HG03060 (cell line): ENCODE measurements at regions not wholly inside any gene's neighbourhood (a gene's known extent, or its start where the extent isn't known, plus 50 kb on each side); places are given as distances from the start of the nearest gene placed in this dataset.

Experiments
- ATAC-seq: cut with Tn5 transposase; IDR thresholded peaks from one replicate; pipeline ENCODE4 v1.9.1; 2021; ENCODE audit warnings: low read depth, moderate number of reproducible peaks; ENCODE audit not compliant: unreplicated experiment

DNA sequence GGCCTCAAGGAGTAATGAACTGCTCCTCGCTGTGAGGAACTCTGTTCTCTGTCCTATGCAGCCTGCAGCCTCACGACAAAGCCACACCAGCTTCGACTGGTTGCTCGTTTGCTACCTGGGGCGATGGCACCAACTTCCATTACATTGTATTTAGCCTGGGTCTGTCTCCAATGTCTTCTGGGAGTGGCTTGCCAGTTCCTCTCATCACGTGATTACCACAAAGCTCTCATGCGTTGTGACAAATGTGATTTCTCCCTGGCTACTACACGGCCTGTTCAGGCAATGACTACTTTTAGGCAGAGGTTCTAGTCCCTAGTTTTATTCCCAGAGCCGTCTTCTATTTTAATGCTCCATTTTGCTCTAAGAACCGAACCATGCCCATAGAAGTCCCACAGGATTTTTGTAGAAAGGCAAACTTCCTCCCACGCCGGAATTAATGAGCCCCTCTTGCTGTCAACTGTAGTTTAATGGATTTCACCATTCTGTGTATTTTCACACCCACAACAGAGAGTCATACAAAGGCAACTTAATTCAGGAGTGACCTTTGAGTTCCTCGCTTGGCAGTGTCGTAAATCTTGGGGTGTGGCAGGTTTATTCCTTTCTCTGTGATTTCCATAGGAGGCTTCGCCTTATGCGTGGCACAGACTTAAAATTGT lies 351.9 kb downstream of the EFNB2 start:
- no peak for ATAC-seq

DNA sequence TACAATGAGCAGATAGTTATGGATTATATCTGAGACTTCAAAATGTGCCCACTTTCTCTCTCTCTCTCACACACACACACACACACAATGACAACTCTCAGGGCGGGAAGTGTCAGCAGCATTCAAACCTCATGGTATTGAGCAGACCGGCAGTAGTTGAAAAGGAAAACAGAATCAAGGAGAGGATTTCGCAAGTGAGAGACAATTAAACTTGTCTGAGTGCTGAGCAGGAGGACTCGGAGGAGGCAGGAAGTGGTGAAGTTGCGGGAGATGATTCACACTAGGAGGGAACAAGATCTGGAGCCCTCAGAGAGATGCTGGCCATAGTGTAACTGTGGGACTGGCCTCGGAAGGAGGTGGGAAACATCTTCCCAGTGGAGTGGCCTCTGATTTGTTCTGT lies 353.1 kb downstream of the EFNB2 start:
- no peak for ATAC-seq

DNA sequence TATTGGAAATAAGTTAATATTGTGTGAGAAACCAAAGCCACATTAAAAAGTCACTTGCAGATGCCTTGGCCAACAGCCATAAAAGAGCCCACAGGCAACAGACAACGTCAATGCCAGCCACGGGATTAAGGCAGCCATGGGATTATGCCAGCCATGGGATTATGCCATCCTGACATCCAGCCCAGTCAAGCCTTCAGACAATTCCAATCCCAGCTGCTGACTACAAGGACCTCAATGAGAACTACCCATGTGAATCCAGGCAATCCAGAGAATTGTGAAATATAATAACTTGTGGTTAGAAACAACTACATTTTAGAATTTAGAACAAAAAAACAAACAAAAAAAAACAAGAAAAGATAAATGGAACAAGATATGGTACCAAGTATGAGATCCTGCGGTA lies 356.6 kb downstream of the EFNB2 start:
- ATAC-seq: no peak

DNA sequence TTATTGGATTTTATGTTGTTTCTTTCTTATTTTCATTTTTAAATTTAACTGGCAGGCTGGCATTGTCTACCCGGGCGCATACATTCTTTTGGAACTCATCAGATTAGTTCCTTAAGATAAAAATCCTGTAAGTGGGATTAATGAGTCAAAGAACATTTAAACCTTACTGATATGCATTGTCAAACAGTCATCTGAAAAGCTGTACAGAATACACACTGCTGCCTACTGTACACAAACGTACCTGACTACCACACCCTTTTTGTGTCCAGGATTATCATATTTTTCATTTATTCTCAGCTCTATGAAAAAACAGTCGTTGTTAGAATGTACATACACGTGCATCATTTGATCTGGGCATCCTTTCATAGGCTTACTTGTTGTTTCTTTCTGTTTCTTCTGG lies 358.3 kb downstream of the EFNB2 start:
- no peak for ATAC-seq

DNA sequence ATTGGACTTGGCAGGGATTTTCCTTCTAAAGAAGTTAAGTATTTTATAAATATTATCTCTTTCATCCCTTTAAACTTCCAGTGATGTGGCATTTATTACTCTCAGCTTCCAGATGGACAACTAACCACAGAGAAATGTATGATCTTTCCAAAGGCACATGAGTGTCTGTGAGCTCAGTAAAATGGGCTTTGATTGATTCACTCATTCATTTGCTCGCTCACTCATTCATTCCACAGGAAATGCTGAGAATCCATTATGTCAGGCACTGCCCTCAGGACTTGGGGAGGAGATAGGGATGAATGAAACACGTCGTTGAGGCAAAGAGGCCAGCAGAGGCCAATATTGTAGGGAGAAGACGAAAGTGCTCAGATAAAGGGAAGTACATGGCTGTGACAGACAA lies 359.3 kb downstream of the EFNB2 start:
- no peak for ATAC-seq

DNA sequence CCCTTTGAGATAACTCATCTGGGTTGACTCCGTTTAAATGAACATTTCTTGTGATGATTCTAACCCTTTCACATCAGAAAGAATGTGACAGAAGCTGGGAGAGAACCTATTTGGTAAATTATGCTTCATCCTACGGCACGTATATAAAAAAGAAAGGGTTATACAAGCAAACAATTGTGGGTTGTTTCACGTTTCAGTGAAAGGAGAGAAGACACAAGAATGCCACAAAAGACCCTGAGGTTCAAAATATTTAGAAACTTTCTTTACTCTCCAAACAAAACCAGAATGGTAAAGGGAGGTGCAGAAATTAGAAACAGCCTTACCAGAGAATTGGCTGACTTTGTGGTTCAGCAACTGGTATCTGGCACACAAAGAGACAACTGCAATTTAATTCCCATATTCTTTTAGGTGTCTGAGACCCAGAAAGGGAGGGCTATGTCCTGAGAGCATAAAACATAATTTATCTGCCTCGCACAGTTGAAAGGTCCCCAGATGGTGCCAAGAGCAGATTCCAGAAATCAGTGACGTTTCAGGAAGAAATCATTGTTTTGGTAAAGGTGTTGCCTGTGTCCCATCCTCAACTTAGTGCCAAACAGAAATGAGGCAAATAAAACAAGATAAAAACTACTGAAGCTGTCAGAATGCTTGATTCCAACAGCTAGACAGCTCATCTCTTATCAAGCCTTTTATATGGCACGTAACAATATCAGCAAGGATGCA lies 361.4 kb downstream of the EFNB2 start:
- ATAC-seq: no peak

DNA sequence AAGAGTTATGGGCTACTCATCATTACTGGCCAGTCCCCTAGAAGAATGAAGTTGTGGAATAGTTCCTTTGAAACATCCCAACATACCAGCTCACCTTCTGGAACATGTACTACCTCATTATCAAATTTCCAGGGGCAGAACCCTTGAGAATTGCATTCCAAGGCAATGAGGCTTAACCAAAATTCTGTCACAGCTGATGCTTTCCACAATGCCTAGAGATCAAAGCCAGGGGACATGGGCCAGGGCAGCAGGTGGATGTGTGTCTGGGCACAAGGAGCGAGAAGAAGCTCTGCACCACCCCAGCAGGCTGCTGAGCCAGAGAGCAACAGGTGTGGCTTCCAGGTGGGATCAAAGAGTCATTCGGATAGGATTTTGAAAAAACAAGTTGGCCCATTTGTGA lies 362.1 kb downstream of the EFNB2 start:
- ATAC-seq: no peak

DNA sequence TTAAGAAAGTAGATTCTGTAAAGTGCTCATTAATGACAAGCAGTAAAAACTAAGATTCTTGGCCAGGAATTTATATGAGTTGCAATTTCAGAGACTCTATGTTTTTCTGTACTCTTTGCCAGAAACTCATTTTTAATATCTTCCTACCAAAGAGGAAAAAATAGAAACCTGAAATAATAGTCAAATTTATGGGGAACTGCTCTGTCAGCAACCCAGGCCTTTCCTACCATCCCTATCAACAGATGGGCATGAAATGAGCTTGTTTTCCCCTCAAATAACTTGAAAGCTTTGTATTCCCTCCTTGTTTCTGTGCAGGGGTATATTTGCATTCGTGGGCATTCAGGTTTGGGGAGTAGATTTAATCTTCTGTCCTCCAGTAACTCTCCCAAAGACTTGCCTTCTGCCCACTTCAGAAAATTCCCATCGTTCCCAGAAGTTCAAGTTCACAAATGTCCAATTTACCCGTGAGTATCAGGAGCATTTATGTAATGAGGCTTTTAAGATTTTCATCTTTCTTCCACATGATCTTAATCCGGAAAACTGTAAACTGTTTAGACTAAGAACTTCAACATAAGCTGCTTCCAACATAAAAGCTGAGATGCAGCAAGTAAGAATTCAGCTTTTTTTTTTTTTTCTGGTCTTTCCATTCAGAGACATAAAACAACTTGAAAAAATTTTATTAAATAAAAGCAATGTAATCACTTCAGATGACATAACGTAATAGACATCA lies 363.1 kb downstream of the EFNB2 start:
- ATAC-seq: no peak

DNA sequence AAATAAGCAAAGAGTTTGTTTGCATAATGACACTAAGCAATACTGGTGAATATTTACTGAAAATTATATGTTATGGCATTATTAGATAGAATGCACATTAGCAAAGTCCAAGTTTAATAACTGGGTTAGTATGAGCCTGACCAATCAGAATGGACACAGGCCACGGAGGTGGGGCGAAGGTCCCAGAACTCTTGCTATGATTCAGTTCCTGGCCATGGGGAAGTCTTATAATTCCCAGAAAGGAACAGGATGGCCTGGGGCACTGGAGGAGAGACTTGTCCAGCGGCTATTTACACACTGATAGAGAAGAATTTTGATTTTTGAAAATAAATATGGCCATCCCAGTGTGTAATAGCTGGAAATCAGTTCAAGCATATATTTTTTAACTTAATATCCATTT lies 372.0 kb downstream of the EFNB2 start:
- no peak for ATAC-seq

DNA sequence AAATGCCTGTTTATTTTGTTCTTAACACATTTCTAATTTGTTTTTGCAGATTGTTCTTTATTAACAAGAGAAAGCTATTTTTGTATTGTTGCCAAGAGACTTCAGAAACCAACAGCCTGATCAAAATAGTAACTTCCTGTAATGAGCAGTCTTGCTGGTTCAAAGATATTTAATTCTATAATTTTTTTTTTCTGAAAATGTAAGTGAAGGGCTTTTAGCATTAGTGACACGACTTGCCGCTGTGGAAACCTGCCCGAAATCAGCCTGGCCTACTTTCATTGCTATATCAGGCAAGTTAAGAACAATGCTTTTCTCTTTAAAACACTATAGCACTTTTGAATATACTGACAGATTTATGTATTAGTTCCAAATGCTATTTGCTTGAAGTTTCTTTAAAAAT lies 374.3 kb downstream of the EFNB2 start:
- ATAC-seq: no peak

DNA sequence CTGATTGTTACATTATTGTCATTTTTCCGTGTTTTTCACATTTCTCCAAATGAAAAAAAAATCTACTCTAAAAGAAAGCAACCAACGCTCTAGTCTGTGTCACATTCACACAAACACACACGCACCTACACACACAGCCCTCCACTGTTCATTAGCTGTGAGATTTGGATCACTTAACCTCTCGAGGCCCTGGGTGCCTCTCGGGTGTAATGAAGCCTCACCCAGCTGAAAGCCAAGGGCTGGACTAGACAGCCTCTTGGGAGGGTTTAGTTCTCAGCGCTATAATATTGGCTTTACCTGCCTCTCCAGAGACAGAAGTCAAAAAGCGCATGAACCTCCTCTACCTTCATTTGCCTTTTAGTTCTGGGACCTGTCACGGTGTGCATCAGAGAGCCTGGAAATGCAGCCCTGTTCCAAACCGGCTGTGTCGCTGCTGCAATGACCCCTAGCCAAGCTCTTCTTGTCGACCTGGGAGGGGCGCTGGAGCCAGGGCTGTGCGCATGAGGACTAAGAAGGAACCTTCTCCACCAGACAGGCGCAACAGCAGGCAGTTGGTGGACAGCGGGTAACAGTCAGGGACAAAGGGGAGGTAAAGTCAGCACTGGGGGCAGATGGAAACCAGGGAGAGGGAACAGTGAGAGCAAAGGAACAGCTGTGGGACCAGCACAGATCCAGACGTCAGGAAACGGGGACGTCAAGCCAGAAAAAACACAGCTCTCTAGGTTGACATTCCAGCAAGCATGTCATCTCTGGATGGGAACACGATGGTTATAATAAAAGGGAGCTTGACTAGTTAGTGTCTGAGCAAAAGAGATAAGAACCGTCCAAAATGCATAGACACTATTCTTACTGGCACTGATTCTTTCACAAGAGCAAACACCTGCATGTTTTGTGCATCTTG lies 375.9 kb downstream of the EFNB2 start:
- no peak for ATAC-seq

DNA sequence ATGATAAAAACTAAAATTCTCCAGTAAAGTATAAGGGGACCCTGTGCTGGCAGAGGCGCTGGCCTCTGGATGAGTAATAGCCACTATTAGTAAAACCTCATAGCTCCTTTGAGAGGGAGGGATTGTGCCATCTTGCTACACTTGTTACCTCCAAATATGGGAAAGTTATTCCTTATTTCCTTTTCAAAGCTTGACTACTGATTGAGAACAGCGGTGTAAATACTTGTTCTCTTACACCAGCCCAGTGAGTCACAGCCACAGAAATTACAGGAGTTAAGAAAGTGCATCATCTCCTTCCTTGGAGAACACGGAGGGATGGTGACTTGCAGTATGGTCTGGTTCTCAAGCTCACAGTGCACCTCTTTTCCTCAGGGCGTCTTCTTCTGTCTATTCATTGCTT lies 379.0 kb downstream of the EFNB2 start:
- ATAC-seq: no peak

DNA sequence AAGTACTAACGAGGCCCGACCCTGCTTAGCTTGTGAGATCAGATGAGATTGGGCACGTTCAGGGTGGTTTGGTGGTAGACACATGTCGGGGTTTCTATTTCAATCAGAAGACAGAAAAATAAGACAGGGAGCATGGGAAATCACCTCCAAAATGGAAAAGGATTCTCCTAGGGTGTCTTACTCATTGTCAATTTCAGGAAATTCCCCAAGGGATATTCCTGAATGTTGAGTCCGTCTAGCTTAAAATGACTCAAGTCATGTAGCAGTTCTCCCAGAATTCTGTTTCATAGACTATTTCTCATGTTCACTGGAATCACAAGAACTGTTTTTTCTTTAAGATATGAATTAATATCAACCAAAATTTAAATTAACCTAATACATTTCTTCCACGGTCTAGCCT lies 380.1 kb downstream of the EFNB2 start:
- no peak for ATAC-seq

DNA sequence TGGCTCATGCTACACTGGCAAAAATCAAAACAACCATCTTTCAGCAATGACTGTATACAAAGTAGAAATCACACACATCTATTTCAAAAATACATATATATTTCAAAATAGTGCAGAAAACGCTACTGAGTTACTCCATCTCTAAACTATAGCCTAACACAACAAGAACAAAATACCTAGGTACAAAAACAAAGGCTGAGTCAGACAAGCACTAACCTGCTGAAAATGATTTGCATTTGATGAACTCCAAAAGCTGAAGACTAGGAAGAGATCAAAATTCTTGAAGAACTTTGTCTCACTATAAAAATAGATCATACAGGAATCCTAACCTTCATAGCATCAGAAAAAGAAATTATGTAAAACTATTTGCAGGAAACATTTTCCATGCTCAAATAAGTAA lies 381.6 kb downstream of the EFNB2 start:
- no peak for ATAC-seq

DNA sequence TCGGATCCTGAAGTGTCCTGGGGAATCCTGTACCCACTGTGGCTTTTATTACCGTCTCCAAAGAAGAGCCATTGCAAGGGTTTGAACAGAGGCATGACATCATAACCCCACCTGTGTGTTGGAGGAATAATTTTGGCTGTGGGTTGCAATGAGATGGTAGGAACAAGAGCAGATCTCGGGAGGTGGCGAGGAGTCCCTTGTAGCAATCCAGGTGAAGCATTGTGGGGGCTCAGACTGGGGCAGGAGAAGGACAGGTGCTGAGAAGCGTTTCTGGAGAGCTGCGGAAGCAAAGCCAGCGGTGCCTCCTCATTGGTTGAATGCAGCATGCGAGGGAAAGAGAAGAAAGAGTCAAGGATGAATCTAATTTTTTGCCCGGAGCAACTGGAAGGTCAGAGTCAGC lies 382.4 kb downstream of the EFNB2 start:
- ATAC-seq: no peak

DNA sequence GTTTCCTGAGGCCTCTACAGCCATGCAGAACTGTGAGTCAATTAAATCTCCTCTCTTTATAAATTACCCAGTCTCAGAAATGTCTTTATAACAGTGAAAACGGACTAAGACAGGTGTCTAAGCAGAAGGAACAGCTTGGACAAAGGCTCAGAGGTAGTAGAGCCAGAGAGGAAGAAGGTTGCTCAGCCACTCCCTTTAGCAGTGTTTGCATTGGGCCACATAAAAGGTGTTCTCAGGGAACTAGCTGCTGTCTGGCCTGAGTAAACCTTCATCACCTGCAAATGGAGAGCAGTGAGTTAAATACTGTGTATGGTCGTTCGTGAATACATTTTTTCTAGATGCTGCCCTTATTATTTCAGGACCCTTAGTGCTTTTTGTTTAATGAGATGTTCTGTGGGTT lies 383.4 kb downstream of the EFNB2 start:
- ATAC-seq: no peak

DNA sequence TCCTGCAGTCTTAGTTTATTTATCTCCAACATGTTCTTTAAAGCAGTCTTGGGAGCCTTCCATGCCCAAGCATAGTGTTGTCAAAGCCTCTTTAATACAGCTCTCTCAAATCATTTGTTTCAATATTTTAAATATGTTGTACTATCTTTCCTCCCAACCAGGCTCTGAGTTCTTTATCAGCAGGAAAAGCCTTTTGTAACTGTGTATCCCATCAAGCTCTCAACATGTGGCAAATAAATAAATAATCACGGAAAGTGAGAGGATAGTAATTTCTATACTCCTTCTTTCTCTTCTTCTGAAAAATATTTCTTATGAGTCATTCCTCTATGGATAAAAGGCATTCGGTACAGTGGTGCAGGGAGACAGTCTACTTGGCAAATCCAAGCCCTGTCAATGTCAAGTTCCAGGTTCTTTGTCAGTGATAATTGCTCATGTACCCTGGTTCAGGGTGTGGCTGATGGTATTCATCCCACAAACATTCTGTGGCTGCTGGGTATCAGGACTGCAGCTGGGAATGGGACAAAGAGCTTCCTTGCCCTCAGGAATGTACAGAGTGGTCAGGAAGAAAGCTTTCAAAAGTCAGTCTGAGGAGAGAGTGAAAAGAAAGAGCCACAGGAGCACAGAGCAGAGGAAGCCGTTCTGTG lies 384.3 kb downstream of the EFNB2 start:
- no peak for ATAC-seq

DNA sequence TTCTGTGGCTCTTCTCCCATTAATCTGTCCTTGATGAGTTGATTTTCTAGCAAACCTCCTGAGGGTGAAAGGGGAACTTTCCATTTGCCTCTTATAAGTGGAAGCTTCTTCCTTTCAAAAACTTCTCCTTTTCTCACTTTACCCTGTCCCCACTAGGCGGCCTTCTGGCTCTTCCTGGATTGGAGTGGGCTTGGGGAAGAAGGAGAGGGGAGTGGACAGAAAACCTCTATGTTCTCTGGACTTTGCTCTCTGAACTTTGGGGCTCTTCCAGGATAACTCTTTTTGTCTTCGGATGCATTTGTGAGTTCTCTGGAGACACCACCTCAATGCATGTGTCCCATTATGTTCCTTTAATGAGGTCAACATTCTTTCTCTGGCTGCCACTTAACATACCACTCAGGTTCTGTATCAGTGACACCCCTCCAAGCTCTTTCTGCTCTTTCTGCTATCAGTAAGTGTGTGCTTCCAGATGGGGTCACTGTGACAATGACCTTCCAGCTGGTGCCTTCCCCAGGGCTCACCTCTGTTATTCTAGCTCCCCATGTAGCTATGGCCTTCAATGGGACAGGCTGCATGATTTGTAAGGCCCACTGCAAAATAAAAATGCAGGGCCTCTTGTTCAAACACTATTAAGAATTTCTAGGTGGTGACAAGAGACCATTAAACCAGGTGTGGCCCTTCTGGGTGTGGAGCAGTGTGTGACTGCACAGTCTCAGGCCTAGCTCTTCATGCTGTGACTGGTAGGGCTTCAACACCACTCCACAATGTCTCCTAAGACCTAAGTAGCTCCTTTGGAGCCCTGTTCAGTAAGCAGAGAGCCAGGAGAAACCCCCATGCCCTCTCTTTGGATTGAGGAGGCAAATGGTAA lies 389.2 kb downstream of the EFNB2 start:
- no peak for ATAC-seq

DNA sequence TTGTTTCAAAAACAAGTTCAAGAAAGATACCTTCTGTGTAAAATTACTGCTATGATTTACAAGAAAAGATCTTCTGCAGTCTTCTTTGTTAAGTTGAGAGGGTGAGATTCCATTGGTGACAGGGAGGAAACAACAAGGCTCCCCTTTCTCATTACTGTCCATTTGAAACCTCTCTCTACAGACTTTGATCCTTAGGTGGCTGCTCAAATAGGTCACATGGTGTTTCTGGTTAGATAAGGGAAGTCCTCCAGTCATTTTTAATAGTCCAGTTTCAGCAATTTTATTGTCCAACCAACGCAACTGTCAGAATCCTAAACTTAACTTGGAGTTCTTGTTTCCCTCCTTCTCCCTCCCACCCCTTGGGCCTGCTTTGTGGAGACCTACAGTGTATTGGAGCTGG lies 390.4 kb downstream of the EFNB2 start:
- ATAC-seq: no peak
